Lung microvascular endothelial cell (primary cell): ENCODE measurements at regions not wholly inside any gene's neighbourhood (a gene's known extent, or its start where the extent isn't known, plus 50 kb on each side); places are given as distances from the start of the nearest gene placed in this dataset.
"Not testable (repeated sequence)": the region's sequence is repeated elsewhere in the genome, so short reads cannot be mapped to it uniquely, and the experiment has no call there.

Source experiments
- DNase-seq, 2 donors: peaks; one replicate each; pipeline versions ENCODE4 v3.0.0 to v3.0.0-alpha.2; 2010; ENCODE audit warnings: low read depth in 2 of 2

DNA sequence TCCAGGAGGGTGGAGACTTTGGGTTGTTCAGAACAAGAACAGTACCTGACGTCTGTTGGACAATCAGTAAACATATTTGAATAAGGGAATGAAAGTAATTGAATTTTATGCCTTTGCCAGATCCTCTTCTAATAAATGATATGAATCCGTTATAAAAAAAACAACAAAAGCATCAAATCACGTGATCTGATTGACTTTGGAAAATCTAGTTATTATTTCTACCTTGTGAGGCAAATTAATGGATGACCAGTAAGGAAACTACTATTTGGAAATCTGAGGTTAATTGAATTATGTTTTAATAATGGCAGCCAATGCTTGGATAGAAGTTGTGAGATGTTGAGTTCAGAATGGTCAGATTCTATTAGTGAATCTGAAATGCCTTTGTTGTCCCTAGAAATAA, 399.5 kb downstream of the TFAP2B start:
- no peak for DNase-seq

DNA sequence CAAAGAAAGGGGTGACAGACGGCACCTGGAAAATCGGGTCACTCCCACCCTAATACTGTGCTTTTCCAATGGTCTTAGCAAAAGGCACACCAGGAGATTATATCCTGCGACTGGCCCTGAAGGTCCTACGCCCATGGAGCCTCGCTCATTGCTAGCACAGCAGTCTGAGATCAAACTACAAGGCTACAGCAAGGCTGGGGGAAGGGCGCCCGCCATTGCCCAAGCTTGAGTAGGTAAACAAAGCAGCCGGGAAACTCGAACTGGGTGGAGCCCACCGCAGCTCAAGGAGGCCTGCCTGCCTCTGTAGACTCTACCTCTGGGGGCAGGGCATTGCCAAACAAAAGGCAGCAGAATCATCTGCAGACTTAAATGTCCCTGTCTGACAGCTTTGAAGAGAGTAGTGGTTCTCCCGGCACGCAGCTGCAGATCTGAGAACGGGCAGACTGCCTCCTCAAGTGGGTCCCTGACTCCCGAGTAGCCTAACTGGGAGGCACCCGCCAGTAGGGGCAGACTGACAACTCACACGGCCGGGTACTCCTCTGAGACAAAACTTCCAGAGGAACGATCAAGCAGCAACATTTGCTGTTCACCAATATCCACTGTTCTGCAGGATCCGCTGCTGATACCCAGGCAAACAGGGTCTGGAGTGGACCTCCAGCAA, 406.0 kb downstream of the TFAP2B start:
- not testable (repeated sequence) for DNase-seq

GRCh38 chr6:51241376-51241775, 422.7 kb downstream of the TFAP2B start:
- DNase-seq, result no peak

- DNase-seq, result no peak
These were observed 431.1 kb downstream of the TFAP2B start for GRCh38 chr6:51249798-51250197.

DNA sequence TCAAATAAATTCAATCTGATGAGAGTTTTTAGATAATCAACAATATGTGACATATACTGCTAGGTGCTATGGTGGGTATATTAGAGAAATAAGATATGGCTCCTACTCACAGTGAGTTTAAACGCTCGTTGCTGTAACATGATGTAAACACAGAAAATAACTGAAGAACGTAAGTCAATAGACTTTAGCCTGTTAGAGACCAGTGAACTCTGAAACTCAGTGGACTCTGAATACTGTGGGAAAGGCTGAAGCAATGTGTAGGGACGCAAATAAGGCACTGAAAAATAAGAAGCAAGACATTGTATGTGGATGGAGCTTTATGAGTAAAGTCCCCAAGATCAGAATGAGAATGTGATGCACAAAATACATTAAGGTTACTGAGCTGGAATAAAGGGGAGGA, 431.6 kb downstream of the TFAP2B start:
- no peak for DNase-seq

DNA sequence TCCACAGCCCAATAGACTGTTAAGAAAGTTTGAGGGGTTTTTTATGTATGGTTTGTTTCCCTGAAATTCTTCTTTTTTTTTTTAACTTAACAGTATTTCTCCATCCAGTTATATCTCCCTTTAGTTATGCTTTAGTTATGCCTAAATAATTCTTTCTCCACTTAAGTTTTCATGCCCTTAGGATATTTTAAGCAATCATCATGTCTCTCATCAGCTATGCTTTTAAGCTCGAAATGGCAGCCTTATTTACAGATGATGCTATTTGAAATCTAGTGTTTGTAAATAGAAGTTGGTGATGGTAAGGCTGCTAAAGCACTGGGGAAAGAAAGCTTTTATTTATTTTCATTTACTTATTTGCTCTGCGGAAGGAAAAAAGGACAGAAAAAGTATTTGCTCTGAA, 439.3 kb downstream of the TFAP2B start:
- DNase-seq, result no peak

- DNase-seq, result no peak
These were observed 441.3 kb downstream of the TFAP2B start for GRCh38 chr6:51260003-51260402.

- no peak for DNase-seq
These were observed 443.0 kb downstream of the TFAP2B start for GRCh38 chr6:51261691-51262090.

GRCh38 chr6:51265426-51265825, 446.8 kb downstream of the TFAP2B start:
- no peak for DNase-seq

- DNase-seq, result no peak
These were observed 447.9 kb downstream of the TFAP2B start for GRCh38 chr6:51266604-51267003.

- DNase-seq, result no peak
These were observed 450.0 kb downstream of the TFAP2B start for GRCh38 chr6:51268666-51269065.

- DNase-seq, result no peak
These were observed 451.2 kb downstream of the TFAP2B start for GRCh38 chr6:51269876-51270275.

DNA sequence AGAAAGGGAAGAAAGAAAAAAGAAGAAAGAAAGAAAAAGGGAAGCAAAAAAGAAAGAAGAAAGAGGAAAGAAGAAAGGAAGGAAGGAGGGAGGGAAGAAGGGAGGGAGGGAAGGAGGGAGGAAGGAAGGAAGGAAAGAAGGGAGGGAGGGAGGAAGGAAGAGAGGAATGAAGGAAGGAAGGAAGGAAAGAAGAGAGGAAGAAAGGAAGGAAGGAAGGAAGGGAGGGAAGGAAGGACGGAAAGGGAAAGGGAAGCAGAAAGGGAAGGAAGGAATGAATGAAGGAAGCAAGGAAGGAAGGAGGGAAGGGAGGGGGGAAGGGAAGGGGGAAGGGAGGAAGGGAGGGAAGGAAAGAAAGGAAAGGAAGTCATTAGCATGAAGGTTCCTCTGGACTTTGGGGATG, 452.9 kb downstream of the TFAP2B start:
- no peak for DNase-seq

DNA sequence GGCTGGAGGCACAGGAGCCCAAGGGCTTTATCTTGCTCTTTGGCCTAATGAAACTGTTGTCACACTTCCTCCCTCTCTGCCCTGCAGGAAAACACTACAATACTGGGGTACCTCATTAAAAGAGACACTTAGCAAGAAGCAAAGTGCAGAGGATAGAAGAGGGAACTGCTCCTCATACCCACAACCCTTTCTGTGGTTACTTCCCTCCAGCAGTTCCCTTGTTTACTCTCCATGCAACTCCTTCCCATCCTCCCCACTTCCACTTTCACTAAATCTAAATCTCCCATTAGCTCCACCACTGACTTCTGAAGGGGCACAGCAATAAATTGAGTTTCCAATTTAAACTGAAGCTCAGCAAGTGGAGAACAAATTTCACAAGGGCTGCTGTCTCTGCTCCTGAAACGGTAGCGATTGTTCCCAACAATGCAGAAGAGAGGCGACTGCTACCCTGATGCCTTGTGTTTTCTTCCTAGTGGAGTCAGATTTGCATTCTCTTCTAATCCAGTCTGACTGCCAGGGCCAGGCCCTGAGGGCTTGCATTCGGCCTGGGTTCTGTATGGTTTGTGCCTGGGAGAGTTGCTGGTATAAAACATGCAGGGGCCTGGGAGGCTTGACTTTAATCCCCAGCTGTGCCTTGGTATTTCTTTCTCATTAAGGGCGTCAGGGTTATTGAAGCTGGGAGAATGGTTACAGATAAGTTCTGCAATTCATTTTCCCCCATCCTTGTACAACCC, 454.7 kb downstream of the TFAP2B start:
- DNase-seq, result no peak

- DNase-seq, result no peak
These were observed 458.8 kb downstream of the TFAP2B start for GRCh38 chr6:51277474-51277873.

DNA sequence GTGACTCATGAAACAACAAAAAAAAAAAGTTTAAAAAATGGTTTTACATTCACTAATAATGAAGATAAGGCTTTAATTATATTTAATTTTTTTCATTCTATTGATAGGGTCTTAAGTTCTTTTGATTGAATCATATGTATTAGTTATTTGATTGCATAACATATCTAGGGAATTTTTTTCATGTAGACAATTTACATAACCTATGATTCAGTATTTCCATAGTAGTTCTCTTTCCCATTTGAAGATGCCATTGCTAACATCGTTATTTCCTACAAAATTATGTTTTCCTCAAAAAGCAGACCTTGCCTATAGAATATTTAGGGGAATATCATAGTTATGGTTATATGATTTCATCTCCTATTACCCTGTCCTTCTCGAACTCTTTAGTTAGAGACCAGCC, 463.4 kb downstream of the TFAP2B start:
- no peak for DNase-seq

DNA sequence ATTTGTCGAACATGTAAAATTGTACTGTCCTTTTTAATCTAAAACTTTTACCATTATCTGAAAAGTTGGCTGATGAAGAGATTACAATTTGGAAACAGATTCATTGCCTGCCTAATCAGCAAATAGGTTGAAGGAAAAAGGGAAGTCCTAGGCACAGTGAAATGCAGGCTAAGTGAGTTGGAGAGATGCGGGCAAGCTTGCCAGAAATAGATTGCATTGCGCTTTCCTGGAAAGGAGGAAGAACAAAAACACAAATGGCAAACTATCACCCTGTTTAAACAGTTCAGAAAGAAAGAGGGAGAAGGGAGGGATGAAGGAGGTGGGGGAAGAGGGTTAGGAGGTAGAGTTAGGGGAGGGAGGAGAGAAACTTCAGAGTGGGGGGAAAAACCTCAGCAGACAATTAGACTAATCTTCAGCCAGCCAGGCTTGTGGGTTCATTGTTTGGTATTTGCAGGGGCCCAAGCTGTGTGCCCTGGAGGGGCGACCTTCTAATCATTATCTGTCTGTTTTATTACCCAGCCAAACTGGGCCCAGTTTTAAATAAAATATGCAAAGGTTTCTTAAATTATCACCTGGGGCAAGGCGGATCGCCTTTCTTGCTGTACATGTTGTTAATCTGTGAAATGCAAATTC, 465.2 kb downstream of the TFAP2B start:
- DNase-seq, result no peak

GRCh38 chr6:51285876-51286275, 467.2 kb downstream of the TFAP2B start:
- no peak for DNase-seq

DNA sequence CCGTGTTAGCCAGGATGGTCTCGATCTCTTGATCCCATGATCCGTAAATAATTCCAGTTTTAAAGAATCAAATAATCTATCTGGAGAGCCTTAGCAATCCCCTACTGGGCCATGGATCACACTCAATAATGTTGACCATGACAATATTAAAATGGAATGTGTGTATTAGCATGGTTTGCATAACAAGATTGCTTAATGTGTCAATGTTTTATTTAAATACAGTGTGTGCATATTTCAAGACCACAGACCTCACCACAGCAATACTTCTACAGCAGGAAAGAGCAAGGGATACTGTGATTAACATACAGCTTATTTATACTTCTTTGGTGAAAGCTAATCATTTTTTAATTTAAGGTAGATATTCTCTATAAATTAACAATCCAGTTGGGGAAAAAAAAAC, 470.4 kb downstream of the TFAP2B start:
- DNase-seq, result no peak

GRCh38 chr6:51292659-51293058, 474.0 kb downstream of the TFAP2B start:
- no peak for DNase-seq

GRCh38 chr6:51299621-51300380, 481.1 kb downstream of the TFAP2B start:
- DNase-seq, result no peak

- no peak for DNase-seq
These were observed 481.8 kb downstream of the TFAP2B start for GRCh38 chr6:51300510-51300909.
